NCI-H1436 (cell line): ENCODE measurements at regions not wholly inside any gene's neighbourhood (a gene's known extent, or its start where the extent isn't known, plus 50 kb on each side); places are given as distances from the start of the nearest gene placed in this dataset.

Experiments
- DNase-seq: peaks from one replicate; lab custom pipeline; 2025; lab: John Stamatoyannopoulos, UW

DNA sequence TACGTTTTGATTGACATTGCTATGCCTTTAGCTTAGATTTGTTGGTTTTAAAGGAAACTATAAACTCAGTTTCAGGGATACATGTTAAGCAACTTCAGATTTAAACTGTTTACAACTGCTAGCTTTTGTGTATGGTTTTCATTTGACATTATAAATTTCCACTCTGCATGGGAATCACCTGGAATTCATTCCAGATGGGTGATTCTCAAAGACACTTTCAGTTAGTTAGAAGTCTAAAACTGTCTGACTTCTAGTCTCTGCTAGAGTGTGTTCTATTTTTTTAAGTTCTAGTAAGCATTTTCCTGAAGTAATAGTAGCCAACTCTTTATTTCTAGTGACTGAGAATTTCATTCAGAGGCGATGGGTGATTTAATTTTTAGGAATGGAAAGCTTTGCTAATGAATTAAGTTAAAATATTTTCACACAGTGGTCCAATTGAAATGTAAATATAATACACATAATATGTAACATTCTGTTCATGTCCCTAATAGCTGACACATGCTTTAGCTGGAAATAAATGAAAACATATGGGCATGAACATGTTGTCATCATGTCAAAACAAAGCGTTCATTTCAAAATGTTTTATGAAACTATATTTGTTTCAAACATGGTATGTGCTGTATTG lies 58.3 kb upstream of the CSNK1A1L start:
- no peak for DNase-seq

DNA sequence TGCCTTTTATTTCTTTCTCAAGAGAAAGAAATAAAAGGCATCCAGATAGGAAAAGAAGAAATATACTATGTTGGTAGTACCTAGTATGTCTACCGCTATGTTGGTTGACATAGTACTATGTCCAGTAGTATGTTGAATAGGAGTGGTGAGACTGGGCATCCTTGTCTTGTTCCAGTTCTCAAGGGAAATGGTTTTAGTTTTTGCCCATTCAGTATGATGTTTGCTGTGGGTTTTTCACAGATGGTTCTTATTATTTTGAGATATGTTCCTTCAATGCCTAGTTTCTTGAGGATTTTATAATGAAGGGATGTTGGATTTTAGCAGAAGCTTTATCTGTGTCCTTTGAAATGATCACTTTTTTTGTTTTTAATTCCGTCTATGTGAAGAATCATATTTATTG lies 53.0 kb upstream of the CSNK1A1L start:
- no peak for DNase-seq

GRCh38 chr13:37155613-37156097 lies 50.2 kb upstream of the CSNK1A1L start:
- DNase-seq = peak; percentile 3
